Superior temporal gyrus (tissue), 1 donor: ENCODE measurements at regions not wholly inside any gene's neighbourhood (a gene's known extent, or its start where the extent isn't known, plus 50 kb on each side); places are given as distances from the start of the nearest gene placed in this dataset.
"Not testable (repeated sequence)": the region's sequence is repeated elsewhere in the genome, so short reads cannot be mapped to it uniquely, and the experiment has no call there.

Experiments used
- DNase-seq: peaks from one replicate; pipeline ENCODE4 v3.0.0-alpha.2; 2016; ENCODE audit errors: extremely low spot score

DNA sequence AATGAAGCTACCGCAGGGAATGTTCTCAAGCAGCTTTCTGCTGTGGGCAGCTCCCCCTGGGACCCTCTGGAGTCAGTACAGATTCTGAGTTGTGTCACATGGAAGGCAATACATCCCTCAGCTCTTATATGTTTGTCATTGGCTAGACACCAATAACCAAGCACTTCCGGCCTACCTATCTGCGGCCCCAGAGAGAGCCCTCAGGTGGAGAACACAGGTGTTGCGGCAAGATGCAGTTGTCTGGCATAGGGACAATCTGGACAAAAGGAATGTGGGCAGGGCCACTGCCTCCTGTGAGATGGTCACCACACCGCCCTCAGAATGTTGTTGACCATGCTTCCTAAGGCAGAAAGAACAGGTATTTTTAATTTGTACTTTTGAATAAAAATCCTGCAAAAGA lies 118.7 kb downstream of the BRMS1L start:
- DNase-seq = no peak

DNA sequence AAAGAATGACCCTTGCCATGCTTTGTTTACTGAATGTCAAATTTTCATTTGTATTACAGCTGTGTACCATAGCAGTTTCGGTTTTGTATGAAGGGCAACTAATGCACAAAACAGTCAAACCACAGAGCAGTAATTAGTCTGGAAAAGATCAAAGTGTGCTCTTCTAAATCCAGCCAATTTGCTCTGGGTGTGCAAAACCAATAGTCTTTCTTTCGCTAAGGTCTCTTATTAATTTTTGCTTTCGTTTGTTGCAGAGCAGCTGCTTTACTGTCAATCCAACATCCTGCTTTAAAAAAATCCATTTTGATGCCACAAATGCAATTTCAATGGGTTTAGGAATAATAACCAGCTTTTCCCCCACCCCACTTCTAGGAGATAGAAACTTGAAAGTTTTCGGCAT lies 114.2 kb downstream of the BRMS1L start:
- peak; percentile 69 for DNase-seq

DNA sequence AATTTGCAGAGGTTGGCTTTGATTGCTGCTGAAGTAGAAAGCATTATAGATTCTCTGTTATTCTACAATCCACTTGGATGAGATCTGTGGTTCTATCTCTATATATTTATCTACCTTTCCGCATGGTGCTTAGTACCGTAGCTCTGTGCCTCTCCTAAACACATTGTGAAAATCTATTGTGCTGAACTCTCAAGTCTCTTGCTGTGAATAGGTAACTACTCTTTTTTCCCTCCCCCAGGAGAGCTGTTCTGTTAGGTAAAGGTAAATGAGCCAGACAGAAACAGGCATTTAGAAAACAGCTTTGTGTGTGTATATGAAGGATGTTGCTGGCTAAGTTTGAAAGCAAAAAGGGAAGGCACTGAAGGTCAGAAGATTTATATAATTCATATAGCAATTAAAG lies 112.6 kb downstream of the BRMS1L start:
- DNase-seq = no peak

DNA sequence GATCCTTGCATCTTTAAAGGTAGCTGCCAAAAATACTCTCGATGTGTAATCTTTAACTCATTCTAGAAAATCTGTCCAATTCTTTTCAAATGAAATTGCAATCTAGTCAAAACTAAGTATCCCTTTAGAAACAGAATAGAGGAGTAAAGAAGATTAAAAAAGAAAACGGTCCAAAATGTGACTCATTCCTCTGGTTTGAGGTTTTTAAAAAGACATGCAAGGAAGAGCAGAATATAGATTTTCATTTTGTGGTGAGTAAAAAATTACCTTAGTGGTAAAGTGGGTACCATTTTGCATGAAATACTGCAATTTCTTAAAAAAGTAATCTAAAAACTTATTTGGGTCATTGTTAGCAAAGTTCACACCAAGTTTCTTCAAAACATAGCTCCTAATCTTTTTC lies 108.4 kb downstream of the BRMS1L start:
- no peak for DNase-seq

DNA sequence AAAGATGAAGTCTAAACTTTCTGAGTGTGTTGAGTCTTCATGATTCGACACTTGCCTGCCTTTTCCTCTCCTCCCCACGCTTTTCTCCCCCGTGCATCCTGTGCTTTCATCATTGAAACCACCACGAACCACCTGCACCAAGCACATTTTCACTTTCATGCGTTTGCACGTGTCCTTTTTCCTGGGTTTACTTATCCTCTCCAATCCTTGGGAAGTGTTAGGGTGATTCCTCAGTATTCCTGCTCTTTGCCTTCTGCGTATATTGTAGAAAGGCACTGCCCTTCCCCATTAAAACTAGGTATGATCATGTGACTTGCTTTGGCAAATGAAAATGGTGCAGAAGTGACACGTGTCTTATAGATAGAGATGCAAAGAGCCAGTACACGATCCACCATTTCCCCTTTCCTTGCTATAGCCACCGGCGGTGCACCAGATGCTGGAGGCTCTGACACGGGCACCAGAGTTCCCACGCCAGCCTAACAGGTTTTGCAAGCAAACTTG lies 106.6 kb downstream of the BRMS1L start:
- DNase-seq = no peak

DNA sequence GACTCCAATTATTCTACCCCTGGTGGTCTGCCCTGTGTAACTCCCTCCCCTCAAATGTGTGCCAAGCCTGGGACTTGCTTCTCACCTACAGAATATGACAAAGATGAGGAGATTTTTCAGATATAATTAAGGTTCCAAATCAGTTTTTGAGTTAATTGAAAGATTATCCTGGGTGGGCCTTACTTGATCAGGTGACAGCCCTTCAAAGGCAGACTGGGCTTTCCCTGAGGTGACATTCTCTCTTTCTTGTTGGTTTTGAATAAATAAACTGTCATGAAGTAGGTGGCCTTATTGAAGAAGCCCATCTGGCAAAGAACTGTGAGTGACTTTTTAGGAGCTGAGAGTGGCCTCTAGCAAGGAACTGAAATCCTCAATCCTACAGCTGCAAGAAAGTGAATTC lies 106.0 kb downstream of the BRMS1L start:
- DNase-seq = no peak

DNA sequence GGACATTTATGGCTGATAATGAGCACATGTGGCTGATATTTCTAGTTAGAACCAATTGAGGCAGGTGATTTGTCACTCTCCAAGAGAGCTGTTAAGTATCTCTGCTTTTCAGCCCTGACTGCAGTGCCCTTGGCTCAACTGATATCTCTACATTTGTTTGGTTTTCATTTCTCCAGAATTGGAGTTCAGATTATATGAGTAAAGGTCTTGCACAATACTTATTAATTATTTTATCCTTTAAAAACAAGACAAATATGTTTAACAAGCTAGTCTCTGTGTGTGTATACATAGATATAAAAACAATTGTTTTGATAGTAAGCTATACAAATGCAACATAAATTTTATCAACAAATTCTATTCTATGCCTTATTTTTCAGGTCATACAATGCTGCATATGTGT lies 105.2 kb downstream of the BRMS1L start:
- DNase-seq = no peak

DNA sequence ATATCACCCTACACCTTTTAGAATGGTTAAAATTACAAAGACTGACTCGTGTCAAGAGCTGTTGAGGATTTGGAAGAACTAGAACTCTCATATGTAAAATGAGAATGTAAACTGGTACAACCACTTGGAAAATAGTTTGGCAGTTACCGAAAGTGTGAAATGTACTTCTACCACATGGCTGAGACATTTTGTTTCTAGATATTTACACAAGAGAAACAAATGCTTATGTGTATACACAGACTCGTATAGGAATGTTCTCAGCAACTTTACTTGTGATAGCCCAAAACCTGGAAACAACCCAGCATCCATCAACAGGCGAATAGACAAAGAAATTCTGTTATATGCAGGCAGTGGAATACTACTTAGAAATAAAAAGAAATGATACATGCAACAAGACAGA lies 103.0 kb downstream of the BRMS1L start:
- DNase-seq = peak; percentile 33

DNA sequence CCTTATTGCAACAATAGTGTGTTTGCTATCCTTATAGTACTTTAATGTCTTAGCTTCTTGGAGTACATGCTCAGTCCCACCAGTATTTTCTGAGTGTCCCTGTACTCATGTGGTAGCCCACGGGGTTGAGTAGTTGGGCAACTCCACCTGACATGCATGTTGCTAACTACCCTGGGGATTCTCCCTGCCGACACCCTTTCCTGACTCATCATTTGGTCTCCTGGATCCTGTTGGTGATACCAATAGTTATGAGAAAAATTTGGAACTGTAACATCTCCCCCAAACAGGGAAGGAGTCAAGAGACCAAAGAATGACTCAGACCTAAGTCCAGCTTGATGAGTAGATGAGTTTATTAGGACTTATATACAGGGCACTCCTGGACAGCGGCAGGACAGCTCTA lies 101.6 kb downstream of the BRMS1L start:
- no peak for DNase-seq

DNA sequence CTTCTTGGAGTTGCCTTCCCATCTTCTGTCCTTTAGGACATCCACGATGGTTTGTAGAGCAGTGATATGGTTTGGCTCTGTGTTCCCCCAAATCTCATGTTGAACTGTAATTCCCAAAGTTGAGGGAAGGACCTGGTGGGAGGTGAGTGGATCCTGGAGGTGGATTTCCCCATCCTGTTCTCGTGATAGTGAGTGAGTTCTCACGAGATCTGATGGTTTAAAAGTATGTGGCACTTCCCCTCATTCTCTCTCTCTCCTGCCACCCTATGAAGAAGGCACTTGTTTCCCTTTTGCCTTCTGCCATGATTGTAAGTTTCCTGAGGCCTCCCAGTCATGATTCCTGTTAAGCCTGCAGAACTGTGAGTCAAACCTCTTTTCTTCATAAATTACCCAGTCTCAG lies 99.2 kb downstream of the BRMS1L start:
- no peak for DNase-seq

DNA sequence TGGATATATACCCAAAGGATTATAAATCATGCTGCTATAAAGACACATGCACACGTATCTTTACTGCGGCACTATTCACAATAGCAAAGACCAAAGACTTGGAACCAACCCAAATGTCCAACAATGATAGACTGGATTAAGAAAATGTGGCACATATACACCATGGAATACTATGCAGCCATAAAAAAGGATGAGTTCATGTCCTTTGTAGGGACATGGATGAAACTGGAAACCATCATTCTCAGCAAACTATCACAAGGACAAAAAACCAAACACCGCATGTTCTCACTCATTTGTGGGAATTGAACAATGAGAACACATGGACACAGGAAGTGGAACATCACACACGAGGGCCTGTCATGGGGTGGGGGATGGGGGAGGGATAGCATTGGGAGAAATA lies 96.5 kb downstream of the BRMS1L start:
- not testable (repeated sequence) for DNase-seq

DNA sequence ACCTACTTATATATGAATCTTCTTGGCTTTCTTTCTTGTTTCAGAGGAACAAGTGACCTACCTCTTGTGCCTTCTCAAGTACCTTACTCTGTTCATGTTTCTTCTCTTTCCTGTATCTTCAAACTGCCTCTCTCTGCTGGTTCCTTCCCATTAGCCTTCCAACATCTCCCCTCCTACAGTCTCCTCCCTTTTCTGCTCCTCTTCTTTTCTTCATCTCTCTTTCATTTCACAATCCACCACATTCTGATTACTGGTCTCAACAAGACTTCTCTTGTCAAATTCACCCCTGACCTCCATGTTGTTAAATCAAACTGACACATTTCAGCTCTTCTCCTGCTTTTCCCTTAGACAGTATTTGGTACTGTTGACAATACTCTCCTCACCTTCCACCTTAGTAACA lies 95.6 kb downstream of the BRMS1L start:
- DNase-seq = no peak
